ENCODE measurements at regions not wholly inside any gene's neighbourhood (a gene's known extent, or its start where the extent isn't known, plus 50 kb on each side); places are given as distances from the start of the nearest gene placed in this dataset.

GRCh38 chr4:11565899-11566298 lies 137.2 kb upstream of the HS3ST1 start:
- no peaks in the 10 kb centered on the region for H3K27me3 ChIP-seq (replicated peaks in 1 of 4; ENCODE audit: control insufficient read depth in 3 of 4, extremely low read depth in 1 of 4, insufficient read depth in 3 of 4, low read length in 3 of 4)
- H2BK20ac ChIP-seq (ENCODE audit: low read length): no peak overlapping the region
- no peaks in the 10 kb centered on the region for H3K4me1 ChIP-seq (replicated peaks in 1 of 4; ENCODE audit: control insufficient read depth in 3 of 4, insufficient read depth in 4 of 4, low read length in 3 of 4)
- ChIA-PET POLR2A (ENCODE audit: partially characterized antibody) (no interaction called here), CTCF (ENCODE audit: partially characterized antibody) (no interaction called here)
- H4K91ac ChIP-seq (replicated peaks; ENCODE audit: insufficient read length, low read length): no peak overlapping the region
- H3K36me3 ChIP-seq (ENCODE audit: control insufficient read depth in 2 of 4, insufficient read depth in 4 of 4, low read length in 3 of 4): no peaks in the 10 kb centered on the region
- H3K23me2 ChIP-seq (ENCODE audit: low read depth, low read length): no peaks in the 10 kb centered on the region
- FAIRE-seq: no peak
- H3K9ac ChIP-seq (replicated peaks in 1 of 4; ENCODE audit: extremely low read depth in 1 of 4, low read depth in 3 of 4, low read length in 3 of 4): no peak overlapping the region
- H4K8ac ChIP-seq (ENCODE audit: extremely low read depth, insufficient read depth, low read length): no peak overlapping the region
- no peak overlapping the region for H3K4ac ChIP-seq (replicated peaks; ENCODE audit: insufficient read length, low read depth, low read length)
- no peak for DNase-seq (ENCODE audit: low read depth in 1 of 2, low spot score in 2 of 2)
- H3K4me3 ChIP-seq (ENCODE audit: extremely low read depth in 1 of 4, insufficient read depth in 2 of 4, low read depth in 3 of 4, low read length in 4 of 4): no peak overlapping the region
- no peak overlapping the region for H3K27ac ChIP-seq (ENCODE audit: low read depth, low read length)
- H3K4me2 ChIP-seq (ENCODE audit: insufficient read depth in 1 of 2, low read depth in 2 of 2, low read length in 2 of 2): no peak overlapping the region
- no peak overlapping the region for H2BK5ac ChIP-seq (ENCODE audit: low read depth, low read length)
- no peak overlapping the region for H3K18ac ChIP-seq (ENCODE audit: extremely low read depth, low read length)
- H3K9me3 ChIP-seq (ENCODE audit: insufficient read depth in 2 of 2, low read depth in 1 of 2, low read length in 1 of 2): no peaks in the 10 kb centered on the region
- no peak overlapping the region for H3K14ac ChIP-seq (ENCODE audit: insufficient read length)
- H2BK12ac ChIP-seq (ENCODE audit: low read depth, low read length): no peak overlapping the region
- TF ChIP-seq USF2 (IDR thresholded peaks at IDR 0.05; ENCODE audit: low read length) (no peak), CREB1 (IDR thresholded peaks at IDR 0.05) (no peak), GABPA (IDR thresholded peaks at IDR 0.05; ENCODE audit: borderline replicate concordance, insufficient read depth, low read length) (no peak)
- no peak overlapping the region for H2AK5ac ChIP-seq (ENCODE audit: low read depth, low read length)
- H4K20me1 ChIP-seq (replicated peaks in 1 of 2; ENCODE audit: control insufficient read depth in 1 of 2, insufficient read depth in 2 of 2, low read length in 2 of 2): no peaks in the 10 kb centered on the region
- no peak overlapping the region for H2BK15ac ChIP-seq (ENCODE audit: low read length)
- H3K79me1 ChIP-seq (ENCODE audit: low read depth, low read length): no peaks in the 10 kb centered on the region
- no peak overlapping the region for H2AFZ ChIP-seq (ENCODE audit: low read length)
- no peak overlapping the region for H3K23ac ChIP-seq (ENCODE audit: insufficient read length)
- H3K56ac ChIP-seq (replicated peaks; ENCODE audit: insufficient read length, low read depth, low read length): no peak overlapping the region
- WGBS, 2 experiments (ENCODE audit: extremely low coverage in 1 of 2, insufficient coverage in 1 of 2, insufficient read length in 1 of 2, insufficient replicate concordance in 2 of 2, low coverage in 1 of 2, low lambda C conversion rate in 2 of 2, missing lambda C conversion rate in 1 of 2): 90% methylated on average over 2 of the region's 2 CpGs; no CpG with 5 or more reads in 1 of the 2 experiments
- H3K79me2 ChIP-seq (ENCODE audit: control insufficient read depth in 1 of 2, insufficient read depth in 2 of 2, low read length in 2 of 2): no peaks in the 10 kb centered on the region
- H4K5ac ChIP-seq (ENCODE audit: insufficient read length, low read depth, low read length): no peak overlapping the region
- H2BK120ac ChIP-seq (replicated peaks; ENCODE audit: low read depth, low read length): no peak overlapping the region
